Glutamatergic neuron (in vitro differentiated cells): ENCODE measurements at regions not wholly inside any gene's neighbourhood (a gene's known extent, or its start where the extent isn't known, plus 50 kb on each side); places are given as distances from the start of the nearest gene placed in this dataset.

Experiments used
- DNase-seq: peaks from one replicate; pipeline ENCODE4 v3.0.0; 2022
- H3K27ac Mint-ChIP-seq: one replicate; pipeline ENCODE4 v1.8.0; 2020; ENCODE audit warnings: mild to moderate bottlenecking, mixed read lengths, inconsistent platforms; ENCODE audit not compliant: unreplicated experiment
- H3K27me3 Mint-ChIP-seq: one replicate; pipeline ENCODE4 v1.8.0; 2020; ENCODE audit warnings: mild to moderate bottlenecking, moderate library complexity, mixed read lengths, inconsistent platforms; ENCODE audit not compliant: unreplicated experiment
- H3K36me3 Mint-ChIP-seq: one replicate; pipeline ENCODE4 v1.8.0; 2020; ENCODE audit warnings: mild to moderate bottlenecking, mixed read lengths, inconsistent platforms; ENCODE audit not compliant: unreplicated experiment
- H3K4me1 Mint-ChIP-seq: one replicate; pipeline ENCODE4 v1.8.0; 2020; ENCODE audit warnings: mild to moderate bottlenecking, low read depth, mixed read lengths, inconsistent platforms; ENCODE audit not compliant: unreplicated experiment
- H3K4me3 Mint-ChIP-seq: one replicate; pipeline ENCODE4 v1.8.0; 2020; ENCODE audit warnings: mild to moderate bottlenecking, mixed read lengths, inconsistent platforms; ENCODE audit not compliant: unreplicated experiment
- H3K9me3 Mint-ChIP-seq: one replicate; pipeline ENCODE4 v1.8.0; 2020; ENCODE audit warnings: mild to moderate bottlenecking, moderate library complexity, mixed read lengths, inconsistent platforms; ENCODE audit not compliant: unreplicated experiment
- TF ChIP-seq, protein P1 (sequence below): fragments of 200-600 bp; sonication (generic); IDR thresholded peaks from one replicate; pipeline ENCODE4 v1.5.0; 2021; ENCODE audit not compliant: partially characterized antibody, unreplicated experiment

DNA sequence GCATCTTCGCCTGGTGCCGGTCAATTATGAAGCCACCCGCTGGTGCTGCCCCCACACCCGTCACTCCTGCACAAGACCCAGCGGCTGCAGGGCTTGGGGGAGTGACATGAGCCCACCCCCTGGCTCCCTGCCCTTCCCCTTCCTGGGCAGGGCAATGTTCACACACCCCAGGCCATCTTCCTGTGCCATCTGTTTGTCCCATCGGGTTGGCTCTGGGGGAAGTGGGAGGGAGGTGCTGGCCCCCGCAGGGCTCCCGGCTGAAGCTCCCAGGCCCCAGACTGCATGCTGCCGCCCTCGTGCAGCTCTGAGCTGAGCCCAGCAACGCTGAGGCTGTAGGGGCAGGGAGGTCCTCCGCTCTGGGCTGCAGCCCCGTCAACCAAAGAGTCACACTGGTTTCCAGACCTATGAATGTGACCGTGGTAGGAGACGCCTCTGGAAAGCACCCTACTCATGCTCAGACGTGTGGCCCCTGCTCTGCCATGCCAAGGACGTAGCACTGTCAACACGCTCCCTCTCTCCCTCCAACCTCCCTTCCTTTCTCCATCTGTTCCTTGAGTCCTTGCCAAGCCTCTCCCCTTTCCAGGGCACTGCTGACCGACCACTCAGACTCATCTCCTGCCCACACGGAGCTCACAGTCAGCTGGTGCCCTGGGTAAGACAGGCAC, 140.4 kb downstream of the ENGASE start:
- Mint-ChIP-seq H3K36me3 (no peaks in the 10 kb centered on the region), H3K27ac (peak overlapping the region; percentile 19), H3K4me3 (no peak overlapping the region), H3K9me3 (peaks cover 14% of the 10 kb centered on the region), H3K4me1 (peaks cover 33% of the 10 kb centered on the region), H3K27me3 (peaks cover 31% of the 10 kb centered on the region)
- DNase-seq: no peak
- TF ChIP-seq, protein P1, sequence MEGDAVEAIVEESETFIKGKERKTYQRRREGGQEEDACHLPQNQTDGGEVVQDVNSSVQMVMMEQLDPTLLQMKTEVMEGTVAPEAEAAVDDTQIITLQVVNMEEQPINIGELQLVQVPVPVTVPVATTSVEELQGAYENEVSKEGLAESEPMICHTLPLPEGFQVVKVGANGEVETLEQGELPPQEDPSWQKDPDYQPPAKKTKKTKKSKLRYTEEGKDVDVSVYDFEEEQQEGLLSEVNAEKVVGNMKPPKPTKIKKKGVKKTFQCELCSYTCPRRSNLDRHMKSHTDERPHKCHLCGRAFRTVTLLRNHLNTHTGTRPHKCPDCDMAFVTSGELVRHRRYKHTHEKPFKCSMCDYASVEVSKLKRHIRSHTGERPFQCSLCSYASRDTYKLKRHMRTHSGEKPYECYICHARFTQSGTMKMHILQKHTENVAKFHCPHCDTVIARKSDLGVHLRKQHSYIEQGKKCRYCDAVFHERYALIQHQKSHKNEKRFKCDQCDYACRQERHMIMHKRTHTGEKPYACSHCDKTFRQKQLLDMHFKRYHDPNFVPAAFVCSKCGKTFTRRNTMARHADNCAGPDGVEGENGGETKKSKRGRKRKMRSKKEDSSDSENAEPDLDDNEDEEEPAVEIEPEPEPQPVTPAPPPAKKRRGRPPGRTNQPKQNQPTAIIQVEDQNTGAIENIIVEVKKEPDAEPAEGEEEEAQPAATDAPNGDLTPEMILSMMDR: no peak

DNA sequence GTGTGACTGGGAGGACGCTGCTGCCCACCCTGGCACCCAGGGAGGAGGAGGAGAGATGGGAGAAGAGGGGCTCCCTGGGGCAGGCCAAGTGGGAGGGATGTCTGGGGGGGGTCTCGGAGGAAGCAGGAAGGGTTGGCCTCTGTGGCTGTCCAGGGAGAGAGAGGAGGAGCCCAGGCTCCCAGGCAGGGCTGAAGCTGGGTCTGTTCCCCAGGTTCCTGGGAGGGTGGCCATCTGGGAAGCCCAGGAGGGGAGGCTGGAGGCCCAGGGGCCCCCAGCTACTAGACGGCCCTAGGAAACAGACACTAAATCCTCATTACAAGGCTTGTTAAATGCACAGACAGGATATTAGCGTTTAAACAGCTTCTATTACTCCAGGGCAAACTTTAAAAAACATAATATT, 139.8 kb downstream of the ENGASE start:
- TF ChIP-seq, protein P1: no peak
- H3K4me1 Mint-ChIP-seq: peaks cover 33% of the 10 kb centered on the region
- no peak overlapping the region for H3K27ac Mint-ChIP-seq
- no peak overlapping the region for H3K4me3 Mint-ChIP-seq
- no peak for DNase-seq
- no peaks in the 10 kb centered on the region for H3K36me3 Mint-ChIP-seq
- peaks cover 30% of the 10 kb centered on the region for H3K27me3 Mint-ChIP-seq
- peaks cover 14% of the 10 kb centered on the region for H3K9me3 Mint-ChIP-seq

DNA sequence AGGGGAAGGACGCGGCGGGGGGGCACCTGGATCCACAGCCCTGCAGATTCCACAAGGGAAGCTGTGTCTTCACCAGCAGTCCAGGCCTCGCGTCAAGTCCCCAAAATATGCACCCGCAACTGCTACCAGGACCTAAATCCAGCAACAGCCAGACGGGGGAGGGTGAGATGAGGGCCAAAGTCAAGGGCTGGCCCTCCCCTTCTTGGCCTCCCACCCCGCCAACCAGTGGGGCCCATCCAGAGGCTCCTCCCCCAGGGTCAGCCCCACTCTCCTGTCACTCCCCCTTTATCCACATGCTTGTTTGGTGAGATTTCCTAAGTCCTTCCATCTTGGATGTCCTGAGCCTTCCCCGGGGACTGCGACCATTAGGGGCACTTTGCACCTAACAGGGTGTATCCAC, 138.7 kb downstream of the ENGASE start:
- Mint-ChIP-seq H3K27me3 (peaks cover 35% of the 10 kb centered on the region), H3K36me3 (no peaks in the 10 kb centered on the region), H3K9me3 (peaks cover 17% of the 10 kb centered on the region), H3K4me1 (peaks cover 30% of the 10 kb centered on the region), H3K4me3 (no peak overlapping the region), H3K27ac (peak overlapping the region; percentile 52)
- DNase-seq: no peak
- TF ChIP-seq, protein P1: no peak

DNA sequence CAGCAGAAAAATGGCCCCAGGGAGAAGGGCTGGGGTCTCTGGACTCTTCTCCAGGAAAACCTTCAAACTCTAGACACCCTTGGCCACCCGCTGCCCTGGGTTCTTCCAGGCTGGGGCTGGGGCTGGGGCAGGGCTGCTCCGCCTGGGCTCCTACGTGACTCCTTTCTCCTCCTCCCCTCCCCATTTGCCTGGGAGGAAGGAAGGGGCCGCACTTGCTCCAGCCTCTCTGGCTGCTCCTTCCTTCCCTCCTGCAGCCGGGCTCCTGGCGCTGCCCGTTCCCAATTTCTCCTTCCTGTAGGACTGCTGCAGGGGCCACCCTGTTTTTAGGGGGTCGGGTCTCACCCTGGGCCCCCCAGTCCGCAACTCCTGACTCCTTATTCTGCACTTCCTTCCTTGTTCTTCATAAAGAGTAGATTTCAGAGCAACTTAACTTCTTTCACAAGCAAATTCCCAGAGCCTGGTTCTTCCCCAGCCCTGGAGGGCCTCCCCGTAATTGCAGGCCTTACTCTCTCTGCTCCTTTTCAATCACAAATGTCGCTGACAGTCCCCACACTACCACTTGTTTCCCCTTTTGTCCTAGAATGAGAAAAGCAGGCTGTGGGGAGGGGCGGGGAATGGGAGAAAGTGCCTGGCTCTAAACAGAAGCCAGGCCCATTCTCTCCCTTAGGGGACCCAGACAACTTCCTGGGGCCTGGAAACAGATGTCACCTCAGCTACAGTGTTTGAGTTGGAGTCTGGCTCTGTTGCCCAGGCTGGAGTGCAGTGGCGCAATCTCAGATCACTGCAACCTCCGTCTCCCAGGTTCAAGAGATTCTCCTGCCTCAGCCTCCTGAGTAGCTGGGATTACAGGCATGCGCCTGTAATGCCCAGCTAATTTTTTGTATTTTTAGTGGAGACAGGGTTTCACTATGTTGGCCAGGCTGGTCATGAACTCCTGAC, 137.8 kb downstream of the ENGASE start:
- Mint-ChIP-seq H3K4me1 (peaks cover 28% of the 10 kb centered on the region), H3K27ac (peak overlapping the region; percentile 29)

More for the DNA sequence above, 137.8 kb downstream of the ENGASE start:
- H3K36me3 Mint-ChIP-seq: no peaks in the 10 kb centered on the region
- DNase-seq: no peak
- peaks cover 15% of the 10 kb centered on the region for H3K9me3 Mint-ChIP-seq
- TF ChIP-seq, protein P1: no peak
- H3K27me3 Mint-ChIP-seq: peaks cover 30% of the 10 kb centered on the region
- peak overlapping the region; percentile 26 for H3K4me3 Mint-ChIP-seq
